ENCODE measurements at regions not wholly inside any gene's neighbourhood (a gene's known extent, or its start where the extent isn't known, plus 50 kb on each side); places are given as distances from the start of the nearest gene placed in this dataset.

DNA sequence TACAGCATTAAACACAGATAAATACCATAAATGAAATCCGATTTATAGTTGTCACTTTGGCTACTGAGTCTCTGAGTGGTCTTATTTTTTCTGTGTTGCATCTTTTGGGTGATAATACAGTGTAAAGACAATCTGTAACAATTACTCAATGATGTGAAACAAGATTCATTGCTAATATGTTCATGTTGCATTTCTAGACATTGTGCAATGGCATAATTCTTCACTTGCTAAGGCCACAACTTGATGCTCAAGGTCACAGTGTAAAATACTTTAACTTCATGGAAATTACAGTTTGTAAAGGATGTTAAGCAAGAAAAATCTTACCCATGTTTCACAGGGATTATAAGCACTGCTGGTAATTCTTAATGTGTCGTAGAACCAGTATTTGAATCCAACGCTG is 74.9 kb upstream of the SMLR1 start:
- ATAC-seq (no peak), DNase-seq (ENCODE audit: low read depth, low spot score) (no peak)
- Histone ChIP-seq H3K27ac (ENCODE audit: low read length) (no peak overlapping the region), H3K9me3 (ENCODE audit: control insufficient read depth, insufficient read depth, low read depth, low read length) (no peaks in the 10 kb centered on the region), H3K4me3 (ENCODE audit: low read depth in 2 of 2, low read length in 2 of 2) (no peak overlapping the region), H3K4me1 (ENCODE audit: control insufficient read depth, insufficient read depth, low read length) (no peaks in the 10 kb centered on the region), H3K27me3 (ENCODE audit: control insufficient read depth, insufficient read depth, low read length) (no peaks in the 10 kb centered on the region), H3K36me3 (ENCODE audit: control insufficient read depth, insufficient read depth, low read length) (no peaks in the 10 kb centered on the region)
- intact Hi-C loops (cut with micrococcal nuclease; ENCODE audit: unreplicated experiment): no loop called here
- TF ChIP-seq, protein P1, sequence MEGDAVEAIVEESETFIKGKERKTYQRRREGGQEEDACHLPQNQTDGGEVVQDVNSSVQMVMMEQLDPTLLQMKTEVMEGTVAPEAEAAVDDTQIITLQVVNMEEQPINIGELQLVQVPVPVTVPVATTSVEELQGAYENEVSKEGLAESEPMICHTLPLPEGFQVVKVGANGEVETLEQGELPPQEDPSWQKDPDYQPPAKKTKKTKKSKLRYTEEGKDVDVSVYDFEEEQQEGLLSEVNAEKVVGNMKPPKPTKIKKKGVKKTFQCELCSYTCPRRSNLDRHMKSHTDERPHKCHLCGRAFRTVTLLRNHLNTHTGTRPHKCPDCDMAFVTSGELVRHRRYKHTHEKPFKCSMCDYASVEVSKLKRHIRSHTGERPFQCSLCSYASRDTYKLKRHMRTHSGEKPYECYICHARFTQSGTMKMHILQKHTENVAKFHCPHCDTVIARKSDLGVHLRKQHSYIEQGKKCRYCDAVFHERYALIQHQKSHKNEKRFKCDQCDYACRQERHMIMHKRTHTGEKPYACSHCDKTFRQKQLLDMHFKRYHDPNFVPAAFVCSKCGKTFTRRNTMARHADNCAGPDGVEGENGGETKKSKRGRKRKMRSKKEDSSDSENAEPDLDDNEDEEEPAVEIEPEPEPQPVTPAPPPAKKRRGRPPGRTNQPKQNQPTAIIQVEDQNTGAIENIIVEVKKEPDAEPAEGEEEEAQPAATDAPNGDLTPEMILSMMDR (IDR thresholded peaks at IDR 0.05): no peak
- no peak for TF ChIP-seq POLR2AphosphoS5 (IDR thresholded peaks at IDR 0.05; ENCODE audit: low read depth, low read length)
- no peak for TF ChIP-seq SIN3A (IDR thresholded peaks at IDR 0.05; ENCODE audit: borderline replicate concordance, insufficient read depth, low read depth, low read length)
- TF ChIP-seq TCF7L2 (IDR thresholded peaks at IDR 0.05; ENCODE audit: low read depth, low read length): no peak
- TF ChIP-seq, protein P2, sequence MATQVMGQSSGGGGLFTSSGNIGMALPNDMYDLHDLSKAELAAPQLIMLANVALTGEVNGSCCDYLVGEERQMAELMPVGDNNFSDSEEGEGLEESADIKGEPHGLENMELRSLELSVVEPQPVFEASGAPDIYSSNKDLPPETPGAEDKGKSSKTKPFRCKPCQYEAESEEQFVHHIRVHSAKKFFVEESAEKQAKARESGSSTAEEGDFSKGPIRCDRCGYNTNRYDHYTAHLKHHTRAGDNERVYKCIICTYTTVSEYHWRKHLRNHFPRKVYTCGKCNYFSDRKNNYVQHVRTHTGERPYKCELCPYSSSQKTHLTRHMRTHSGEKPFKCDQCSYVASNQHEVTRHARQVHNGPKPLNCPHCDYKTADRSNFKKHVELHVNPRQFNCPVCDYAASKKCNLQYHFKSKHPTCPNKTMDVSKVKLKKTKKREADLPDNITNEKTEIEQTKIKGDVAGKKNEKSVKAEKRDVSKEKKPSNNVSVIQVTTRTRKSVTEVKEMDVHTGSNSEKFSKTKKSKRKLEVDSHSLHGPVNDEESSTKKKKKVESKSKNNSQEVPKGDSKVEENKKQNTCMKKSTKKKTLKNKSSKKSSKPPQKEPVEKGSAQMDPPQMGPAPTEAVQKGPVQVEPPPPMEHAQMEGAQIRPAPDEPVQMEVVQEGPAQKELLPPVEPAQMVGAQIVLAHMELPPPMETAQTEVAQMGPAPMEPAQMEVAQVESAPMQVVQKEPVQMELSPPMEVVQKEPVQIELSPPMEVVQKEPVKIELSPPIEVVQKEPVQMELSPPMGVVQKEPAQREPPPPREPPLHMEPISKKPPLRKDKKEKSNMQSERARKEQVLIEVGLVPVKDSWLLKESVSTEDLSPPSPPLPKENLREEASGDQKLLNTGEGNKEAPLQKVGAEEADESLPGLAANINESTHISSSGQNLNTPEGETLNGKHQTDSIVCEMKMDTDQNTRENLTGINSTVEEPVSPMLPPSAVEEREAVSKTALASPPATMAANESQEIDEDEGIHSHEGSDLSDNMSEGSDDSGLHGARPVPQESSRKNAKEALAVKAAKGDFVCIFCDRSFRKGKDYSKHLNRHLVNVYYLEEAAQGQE (IDR thresholded peaks at IDR 0.05; ENCODE audit: insufficient read depth in 1 of 2, low read depth in 2 of 2, low read length in 1 of 2): no peak
- ChIA-PET POLR2A (no interaction called here), CTCF (no interaction called here)
- in situ Hi-C loops (cut with HindIII; ENCODE audit: low pct_unique_long_range_greater_than_20kb, low sequenced_read_pairs): no loop called here
- BruUV-seq (replicated peaks): no TSS peak

DNA sequence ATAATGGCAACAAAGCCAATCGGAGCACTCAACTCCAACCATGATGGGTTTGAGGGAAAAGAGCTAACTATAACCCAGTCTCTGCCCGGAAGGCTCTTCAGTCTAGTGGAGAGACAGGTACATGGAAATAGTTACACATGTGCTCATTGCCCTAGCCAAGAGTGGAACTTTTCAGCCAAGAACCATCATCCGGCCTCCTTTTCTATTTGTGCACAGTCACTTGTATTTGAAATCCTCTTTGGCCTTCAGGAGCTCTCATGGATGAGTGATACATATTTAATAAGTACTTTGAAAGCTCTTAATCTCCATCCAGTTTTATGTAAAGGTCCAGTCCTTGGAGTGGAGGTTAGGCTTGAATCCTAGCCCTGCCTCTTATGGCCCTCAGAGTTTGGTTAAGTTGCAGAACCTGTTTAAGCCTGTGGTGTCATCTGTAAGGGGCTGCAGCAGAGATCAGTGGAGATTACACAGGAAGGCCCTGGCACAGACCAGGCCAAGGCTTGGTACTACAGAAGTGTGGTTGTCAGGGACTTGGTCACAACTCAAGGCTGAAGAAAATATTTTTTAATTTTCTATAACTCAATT is 72.3 kb upstream of the SMLR1 start:
- CTCF ChIA-PET: no interaction called here
- in situ Hi-C loops (cut with HindIII; ENCODE audit: low pct_unique_long_range_greater_than_20kb, low sequenced_read_pairs): no loop called here
- H3K4me3 ChIP-seq (ENCODE audit: low read depth in 2 of 2, low read length in 2 of 2): no peak overlapping the region
- no peaks in the 10 kb centered on the region for H3K27me3 ChIP-seq (ENCODE audit: control insufficient read depth, insufficient read depth, low read length)
- H3K27ac ChIP-seq (ENCODE audit: low read length): no peak overlapping the region
- POLR2A ChIA-PET: no interaction called here
- TF ChIP-seq, protein P2 (IDR thresholded peaks at IDR 0.05; ENCODE audit: insufficient read depth in 1 of 2, low read depth in 2 of 2, low read length in 1 of 2): no peak
- TF ChIP-seq, protein P1 (IDR thresholded peaks at IDR 0.05): no peak
- TF ChIP-seq POLR2AphosphoS5 (IDR thresholded peaks at IDR 0.05; ENCODE audit: low read depth, low read length): no peak
- TF ChIP-seq TCF7L2 (IDR thresholded peaks at IDR 0.05; ENCODE audit: low read depth, low read length): no peak
- TF ChIP-seq SIN3A (IDR thresholded peaks at IDR 0.05; ENCODE audit: borderline replicate concordance, insufficient read depth, low read depth, low read length): no peak
- no peaks in the 10 kb centered on the region for H3K9me3 ChIP-seq (ENCODE audit: control insufficient read depth, insufficient read depth, low read depth, low read length)
- ATAC-seq (no peak), DNase-seq (ENCODE audit: low read depth, low spot score) (no peak)
- H3K36me3 ChIP-seq (ENCODE audit: control insufficient read depth, insufficient read depth, low read length): no peaks in the 10 kb centered on the region
- BruUV-seq (replicated peaks): no TSS peak
- H3K4me1 ChIP-seq (ENCODE audit: control insufficient read depth, insufficient read depth, low read length): no peaks in the 10 kb centered on the region
- intact Hi-C loops (cut with micrococcal nuclease; ENCODE audit: unreplicated experiment): loop anchor here (5.0 kb wide), 1 partner anchor 718 kb away; no protein-coding TSS in a partner anchor
